GM19438 (cell line): ENCODE measurements at regions not wholly inside any gene's neighbourhood (a gene's known extent, or its start where the extent isn't known, plus 50 kb on each side); places are given as distances from the start of the nearest gene placed in this dataset.
A peak's percentile ranks its signal among the peaks of the same experiment; 100 is the strongest.
"Not testable (repeated sequence)": the region's sequence is repeated elsewhere in the genome, so short reads cannot be mapped to it uniquely, and the experiment has no call there.

Experiments
- ATAC-seq: cut with Tn5 transposase; IDR thresholded peaks from one replicate; pipeline ENCODE4 v1.9.1; 2021; ENCODE audit warnings: low read depth; ENCODE audit not compliant: unreplicated experiment

- no peak for ATAC-seq
Observed at GRCh38 chr1:242826701-242827336, 302.3 kb upstream of the PLD5 start.

GRCh38 chr1:242824435-242824834 lies 299.9 kb upstream of the PLD5 start:
- ATAC-seq: no peak

- peak; percentile 92 for ATAC-seq
Observed at GRCh38 chr1:242813490-242814091, 289.1 kb upstream of the PLD5 start.

- ATAC-seq: no peak
Observed at GRCh38 chr1:242811092-242811840, 286.8 kb upstream of the PLD5 start.

- no peak for ATAC-seq
Observed at GRCh38 chr1:242806324-242806723, 281.8 kb upstream of the PLD5 start.

GRCh38 chr1:242805360-242805759 lies 280.9 kb upstream of the PLD5 start:
- ATAC-seq: not testable (repeated sequence)

- ATAC-seq: no peak
Observed at GRCh38 chr1:242802973-242803372, 278.5 kb upstream of the PLD5 start.

GRCh38 chr1:242800521-242800920 lies 276.0 kb upstream of the PLD5 start:
- ATAC-seq: peak; percentile 77

- no peak for ATAC-seq
Observed at GRCh38 chr1:242797856-242798255, 273.4 kb upstream of the PLD5 start.

- ATAC-seq: peak; percentile 81
Observed at GRCh38 chr1:242788771-242789170, 264.3 kb upstream of the PLD5 start.

GRCh38 chr1:242787968-242788367 lies 263.5 kb upstream of the PLD5 start:
- ATAC-seq: no peak

- no peak for ATAC-seq
Observed at GRCh38 chr1:242784807-242785206, 260.3 kb upstream of the PLD5 start.

GRCh38 chr1:242784084-242784483 lies 259.6 kb upstream of the PLD5 start:
- ATAC-seq: peak; percentile 70

- no peak for ATAC-seq
Observed at GRCh38 chr1:242774256-242774655, 249.8 kb upstream of the PLD5 start.

- ATAC-seq: no peak
Observed at GRCh38 chr1:242770366-242770765, 245.9 kb upstream of the PLD5 start.

GRCh38 chr1:242764161-242764560 lies 239.7 kb upstream of the PLD5 start:
- no peak for ATAC-seq

- no peak for ATAC-seq
Observed at GRCh38 chr1:242761556-242761955, 237.1 kb upstream of the PLD5 start.

- no peak for ATAC-seq
Observed at GRCh38 chr1:242754926-242755325, 230.4 kb upstream of the PLD5 start.

GRCh38 chr1:242754125-242754524 lies 229.6 kb upstream of the PLD5 start:
- no peak for ATAC-seq

- ATAC-seq: no peak
Observed at GRCh38 chr1:242747233-242747632, 222.7 kb upstream of the PLD5 start.

GRCh38 chr1:242745079-242745478 lies 220.6 kb upstream of the PLD5 start:
- ATAC-seq: no peak
